ENCODE measurements at regions not wholly inside any gene's neighbourhood (a gene's known extent, or its start where the extent isn't known, plus 50 kb on each side); places are given as distances from the start of the nearest gene placed in this dataset.

- no peak for DNase-seq
Measured at GRCh38 chr10:78502210-78502936, 468.7 kb downstream of the RPS24 start.

- DNase-seq: no peak
Measured at GRCh38 chr10:78504181-78504580, 470.5 kb downstream of the RPS24 start.

GRCh38 chr10:78505657-78506056, 472.0 kb downstream of the RPS24 start:
- DNase-seq: no peak

- no peak for DNase-seq
Measured at GRCh38 chr10:78506614-78507013, 473.0 kb downstream of the RPS24 start.

GRCh38 chr10:78507510-78508160, 474.0 kb downstream of the RPS24 start:
- DNase-seq: no peak

- no peak for DNase-seq
Measured at GRCh38 chr10:78508955-78509748, 475.5 kb downstream of the RPS24 start.

- no peak for DNase-seq
Measured at GRCh38 chr10:78510566-78511323, 477.1 kb downstream of the RPS24 start.

GRCh38 chr10:78511324-78512204, 477.9 kb downstream of the RPS24 start:
- DNase-seq: no peak

GRCh38 chr10:78512205-78512550, 478.5 kb downstream of the RPS24 start:
- DNase-seq: no peak

- no peak for DNase-seq
Measured at GRCh38 chr10:78513330-78513729, 479.7 kb downstream of the RPS24 start.

GRCh38 chr10:78513986-78514385, 480.3 kb downstream of the RPS24 start:
- DNase-seq: no peak

- no peak for DNase-seq
Measured at GRCh38 chr10:78514459-78514858, 480.8 kb downstream of the RPS24 start.

GRCh38 chr10:78515038-78515872, 481.6 kb downstream of the RPS24 start:
- DNase-seq: no peak

GRCh38 chr10:78515873-78516153, 482.1 kb downstream of the RPS24 start:
- DNase-seq: no peak

GRCh38 chr10:78516236-78516635, 482.6 kb downstream of the RPS24 start:
- DNase-seq: no peak

- DNase-seq: no peak
Measured at GRCh38 chr10:78516756-78517155, 483.1 kb downstream of the RPS24 start.

- DNase-seq: no peak
Measured at GRCh38 chr10:78518224-78518623, 484.6 kb downstream of the RPS24 start.

- DNase-seq: no peak
Measured at GRCh38 chr10:78520737-78521430, 487.2 kb downstream of the RPS24 start.

GRCh38 chr10:78523453-78523852, 489.8 kb downstream of the RPS24 start:
- no peak for DNase-seq

GRCh38 chr10:78524342-78524741, 490.7 kb downstream of the RPS24 start:
- DNase-seq: no peak

GRCh38 chr10:78524941-78525340, 491.3 kb downstream of the RPS24 start:
- no peak for DNase-seq

All from NCI-H187 treated with DMSO at 0.1 percent for 48 hours (cell line).